ENCODE measurements at regions not wholly inside any gene's neighbourhood (a gene's known extent, or its start where the extent isn't known, plus 50 kb on each side); places are given as distances from the start of the nearest gene placed in this dataset.

- DNase-seq, result no peak
These were observed 1184.7 kb upstream of the TENM4 start for GRCh38 chr11:80625563-80625962.

- no peak for DNase-seq
These were observed 1181.0 kb upstream of the TENM4 start for GRCh38 chr11:80621871-80622270.

GRCh38 chr11:80620867-80621266 lies 1180.0 kb upstream of the TENM4 start:
- no peak for DNase-seq

GRCh38 chr11:80617156-80617555 lies 1176.3 kb upstream of the TENM4 start:
- DNase-seq, result no peak

GRCh38 chr11:80616070-80616800 lies 1175.4 kb upstream of the TENM4 start:
- no peak for DNase-seq

GRCh38 chr11:80613655-80614054 lies 1172.8 kb upstream of the TENM4 start:
- DNase-seq, result no peak

GRCh38 chr11:80610516-80610915 lies 1169.7 kb upstream of the TENM4 start:
- DNase-seq, result no peak

GRCh38 chr11:80603472-80603871 lies 1162.6 kb upstream of the TENM4 start:
- DNase-seq, result no peak

- no peak for DNase-seq
These were observed 1158.1 kb upstream of the TENM4 start for GRCh38 chr11:80598905-80599304.

GRCh38 chr11:80596291-80596810 lies 1155.5 kb upstream of the TENM4 start:
- DNase-seq, result no peak

GRCh38 chr11:80595011-80595410 lies 1154.2 kb upstream of the TENM4 start:
- DNase-seq, result no peak

- DNase-seq, result no peak
These were observed 1153.0 kb upstream of the TENM4 start for GRCh38 chr11:80593648-80594374.

- no peak for DNase-seq
These were observed 1151.7 kb upstream of the TENM4 start for GRCh38 chr11:80592546-80592945.

GRCh38 chr11:80587906-80588305 lies 1147.1 kb upstream of the TENM4 start:
- DNase-seq, result no peak

GRCh38 chr11:80586464-80586863 lies 1145.6 kb upstream of the TENM4 start:
- no peak for DNase-seq

- no peak for DNase-seq
These were observed 1143.8 kb upstream of the TENM4 start for GRCh38 chr11:80584661-80585060.

- DNase-seq, result no peak
These were observed 1129.0 kb upstream of the TENM4 start for GRCh38 chr11:80569832-80570231.

GRCh38 chr11:80565231-80565630 lies 1124.4 kb upstream of the TENM4 start:
- no peak for DNase-seq

- no peak for DNase-seq
These were observed 1121.8 kb upstream of the TENM4 start for GRCh38 chr11:80562523-80563125.

GRCh38 chr11:80559942-80560341 lies 1119.1 kb upstream of the TENM4 start:
- no peak for DNase-seq

- no peak for DNase-seq
These were observed 1112.7 kb upstream of the TENM4 start for GRCh38 chr11:80553565-80553964.

- no peak for DNase-seq
These were observed 1101.9 kb upstream of the TENM4 start for GRCh38 chr11:80542704-80543103.

- no peak for DNase-seq
These were observed 1097.2 kb upstream of the TENM4 start for GRCh38 chr11:80538040-80538439.

GRCh38 chr11:80533463-80533862 lies 1092.6 kb upstream of the TENM4 start:
- DNase-seq, result no peak

All from NCI-H1048 (cell line).